Hematopoietic multipotent progenitor cell (in vitro differentiated cells): ENCODE measurements at regions not wholly inside any gene's neighbourhood (a gene's known extent, or its start where the extent isn't known, plus 50 kb on each side); places are given as distances from the start of the nearest gene placed in this dataset.
"Not testable (repeated sequence)": the region's sequence is repeated elsewhere in the genome, so short reads cannot be mapped to it uniquely, and the experiment has no call there.

Experiments used
- DNase-seq, 3 donors: peaks; one replicate each; pipeline ENCODE4 v3.0.0-alpha.2; 2011 to 2015; ENCODE audit warnings: low read depth in 2 of 3, low spot score in 2 of 3

DNA sequence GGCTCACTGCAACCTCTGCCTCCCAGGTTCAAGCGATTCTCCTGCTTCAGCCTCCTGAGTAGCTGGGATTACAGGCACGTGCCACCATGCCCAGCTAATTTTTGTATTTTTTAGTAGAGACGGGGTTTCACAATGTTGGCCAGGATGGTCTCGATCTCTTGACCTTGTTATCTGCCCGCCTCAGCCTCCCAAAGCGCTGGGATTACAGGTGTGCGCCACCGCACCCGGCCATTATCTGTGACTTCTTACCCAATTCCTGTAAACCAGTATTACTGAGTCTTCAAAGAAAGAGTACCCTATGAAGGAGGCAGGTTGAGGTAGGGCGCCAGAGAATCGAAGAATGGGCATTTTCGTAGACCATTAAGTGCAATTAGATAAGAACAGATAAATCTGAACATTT is 504.8 kb upstream of the CITED2 start:
- not testable (repeated sequence) for DNase-seq

DNA sequence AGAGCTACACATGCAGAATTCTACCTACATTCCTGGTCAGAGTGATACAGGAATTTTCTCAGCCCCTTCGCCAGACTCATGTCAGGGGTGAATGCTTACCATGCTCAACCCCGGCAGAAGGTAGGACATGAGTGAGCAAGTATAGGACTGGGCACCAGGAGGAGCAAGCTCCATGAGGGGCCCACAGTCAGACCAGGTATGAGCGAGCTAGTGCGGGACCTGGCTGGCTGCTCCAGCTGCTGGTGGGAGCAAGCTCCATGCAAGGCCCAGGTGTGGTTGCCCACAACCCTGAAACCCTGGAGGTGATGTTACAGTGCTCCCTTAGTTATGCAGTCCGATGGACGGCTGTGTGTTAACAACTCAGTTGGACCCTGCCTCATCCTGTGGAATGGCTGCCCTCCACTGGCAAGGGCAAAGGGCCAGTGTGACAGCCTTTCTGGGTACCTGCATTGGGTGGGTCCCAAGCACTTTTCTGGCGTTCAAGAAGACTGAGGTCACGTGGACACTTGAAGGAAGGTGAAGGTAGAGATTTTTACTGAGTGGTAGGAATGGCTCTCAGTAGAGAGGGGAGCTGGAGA is 503.5 kb upstream of the CITED2 start:
- DNase-seq = no peak

DNA sequence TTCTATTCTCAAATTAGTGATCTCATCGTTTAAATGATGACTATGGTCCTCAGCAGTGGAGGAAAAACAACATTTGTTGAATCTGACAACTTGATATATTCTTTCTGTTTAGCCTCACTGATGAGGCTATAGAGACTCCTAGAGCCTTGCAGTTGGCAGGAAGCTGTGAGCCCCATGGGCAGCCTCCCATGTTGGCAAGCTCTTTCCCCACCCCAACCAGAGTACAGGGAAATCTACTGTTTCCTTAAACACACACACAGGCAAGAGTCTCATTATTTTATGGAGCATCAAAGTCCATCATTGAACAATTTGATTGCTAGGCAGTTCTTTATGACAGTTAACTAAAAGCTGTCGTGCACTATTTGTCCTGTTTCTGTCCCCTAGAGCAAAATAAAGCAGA is 498.2 kb upstream of the CITED2 start:
- no peak for DNase-seq

DNA sequence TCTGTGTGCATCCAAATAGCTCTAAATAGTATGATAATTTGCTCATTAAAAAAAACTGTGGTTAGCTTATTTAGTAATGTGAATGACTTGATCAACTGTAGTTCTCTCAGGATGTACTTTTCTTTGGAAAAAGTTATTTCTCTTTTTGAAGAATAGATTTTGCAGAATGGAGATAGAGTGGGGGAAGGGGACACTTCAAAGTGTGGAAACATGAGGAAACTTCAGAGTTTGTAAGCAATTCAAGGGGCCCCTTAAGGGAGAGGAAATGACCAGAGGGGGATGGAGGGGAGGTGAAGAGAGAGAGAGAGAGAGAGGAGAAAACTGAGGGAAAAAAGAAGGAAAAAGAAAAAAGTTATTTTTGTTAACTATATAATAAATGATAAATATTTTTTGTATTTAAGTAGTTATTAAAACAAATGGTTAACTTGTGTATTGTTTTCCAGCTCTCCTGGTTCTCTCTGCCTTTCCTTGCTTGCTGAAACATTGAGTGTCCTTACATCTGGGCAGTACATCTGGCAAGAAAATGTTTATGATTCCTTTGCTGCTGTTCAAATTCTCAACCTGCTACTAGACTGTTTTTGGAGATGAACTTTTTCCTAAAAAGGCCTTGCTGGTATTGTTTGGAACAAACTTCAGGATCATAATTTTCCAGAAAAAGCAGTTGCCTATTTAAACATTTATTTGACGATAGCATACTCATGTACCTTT is 497.5 kb upstream of the CITED2 start:
- no peak for DNase-seq

DNA sequence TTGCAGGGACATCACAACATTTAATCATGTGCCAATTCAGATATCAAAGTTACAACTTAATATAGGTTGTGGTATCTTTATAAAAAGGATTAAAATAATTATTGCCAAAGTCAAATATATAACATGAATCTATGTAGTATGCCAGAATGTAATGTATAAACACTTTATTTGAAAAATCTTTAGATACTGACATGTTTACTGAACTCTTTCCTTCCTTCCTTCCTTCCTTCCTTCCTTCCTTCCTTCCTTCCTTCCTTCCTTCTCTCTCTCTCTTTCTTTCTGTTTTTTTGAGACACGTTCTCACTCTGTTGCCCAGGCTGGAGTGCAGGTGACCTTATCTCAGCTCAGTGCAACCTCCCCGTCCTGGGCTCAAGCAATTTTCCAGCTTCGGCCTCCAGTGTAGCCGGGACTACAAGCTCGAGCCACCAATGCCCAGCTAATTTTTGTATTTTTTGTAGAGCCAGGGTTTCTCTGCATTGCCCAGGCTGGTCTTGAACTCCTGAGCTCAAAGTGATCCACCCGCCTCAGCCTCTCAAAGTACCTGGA is 496.8 kb upstream of the CITED2 start:
- DNase-seq = no peak

DNA sequence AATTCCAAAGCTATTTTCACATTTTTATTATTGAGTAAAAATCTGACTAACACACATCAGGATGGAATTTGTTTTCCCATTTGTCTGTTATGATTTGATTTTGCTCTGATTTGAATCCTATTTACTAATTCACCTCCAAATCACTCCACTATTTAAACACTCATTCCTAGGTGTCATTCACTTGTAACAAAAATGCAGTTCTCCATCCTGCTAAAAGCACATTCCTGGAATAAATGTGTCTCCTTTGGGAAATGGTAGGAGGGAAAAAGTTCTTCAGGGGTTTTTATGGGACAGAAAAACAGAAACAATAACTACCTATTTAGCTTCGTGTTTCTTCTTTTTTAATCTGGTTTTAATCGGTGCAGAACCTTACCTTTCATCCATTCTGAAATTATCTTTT is 494.1 kb upstream of the CITED2 start:
- DNase-seq = no peak

DNA sequence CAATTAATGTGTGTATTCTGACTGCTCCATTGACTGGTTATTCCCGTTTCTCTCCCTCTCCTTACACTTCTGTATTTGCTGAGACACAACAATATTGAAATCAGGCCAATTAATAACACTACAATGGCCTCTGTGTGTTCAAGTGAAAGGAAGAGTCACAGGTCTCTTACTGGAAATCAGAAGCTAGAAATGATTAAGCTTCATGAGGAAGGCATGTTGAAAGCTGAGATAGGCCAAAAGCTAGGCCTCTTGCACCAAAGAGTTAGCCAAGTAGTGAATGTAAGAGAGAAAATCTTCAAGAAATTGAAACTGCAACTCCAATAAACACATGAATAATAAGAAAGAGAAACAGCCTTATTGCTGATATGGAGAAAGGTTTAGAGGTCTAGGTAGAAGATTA is 489.5 kb upstream of the CITED2 start:
- no peak for DNase-seq

DNA sequence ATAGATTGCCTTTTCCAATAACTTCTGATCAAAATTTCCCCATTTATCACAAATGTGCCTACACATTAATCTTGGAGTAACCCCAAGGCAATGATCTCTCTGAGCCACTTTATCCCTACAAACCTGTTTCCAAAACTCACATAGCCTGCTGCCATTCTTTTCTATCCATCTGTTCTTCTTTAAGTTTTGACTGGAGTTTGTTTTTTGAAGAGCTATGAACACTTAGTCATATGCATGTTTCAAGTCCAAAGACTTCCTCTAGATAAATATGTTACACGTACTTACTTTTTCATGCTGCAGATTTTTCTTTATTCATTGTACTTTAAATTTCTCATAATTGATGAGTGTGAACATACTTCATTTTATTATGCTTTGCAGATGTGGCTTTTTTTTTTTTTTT is 488.9 kb upstream of the CITED2 start:
- no peak for DNase-seq

DNA sequence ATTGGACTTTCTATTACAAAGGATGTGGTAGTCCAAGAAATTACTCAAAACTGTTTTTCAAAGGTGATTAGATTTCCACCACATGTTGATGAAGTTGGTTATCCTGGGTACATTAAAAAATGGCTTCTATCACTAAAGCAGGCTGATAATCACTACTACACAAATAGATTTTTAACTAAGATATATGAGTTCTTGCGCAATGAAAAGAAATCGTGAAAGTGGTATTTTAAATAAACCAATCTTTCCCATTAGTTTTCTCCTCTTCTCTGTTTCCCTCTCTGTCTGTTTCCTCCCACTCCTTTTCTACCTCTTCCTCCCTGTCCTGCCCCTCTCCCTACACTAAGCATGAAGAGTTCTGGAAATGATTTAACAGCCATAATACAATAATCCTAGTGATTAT is 487.9 kb upstream of the CITED2 start:
- no peak for DNase-seq

DNA sequence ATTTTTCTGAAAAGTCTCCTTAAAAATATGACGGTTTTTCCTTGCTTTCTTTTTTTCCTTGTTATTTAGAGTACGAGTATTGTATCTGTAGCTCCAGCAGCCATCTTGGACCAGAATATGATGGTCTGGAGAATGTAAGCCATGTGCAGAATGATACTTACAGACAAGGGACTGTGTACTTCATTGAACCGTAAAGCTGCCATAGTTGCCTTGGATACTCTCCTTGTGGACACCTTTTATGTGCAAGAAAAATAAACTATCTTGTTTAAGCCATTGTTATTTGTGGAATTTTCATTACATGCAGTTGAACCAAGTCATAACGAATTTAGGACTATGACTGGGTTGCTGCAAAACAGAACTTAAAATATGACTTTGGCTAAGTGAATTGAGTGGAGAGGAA is 485.8 kb upstream of the CITED2 start:
- DNase-seq = no peak

DNA sequence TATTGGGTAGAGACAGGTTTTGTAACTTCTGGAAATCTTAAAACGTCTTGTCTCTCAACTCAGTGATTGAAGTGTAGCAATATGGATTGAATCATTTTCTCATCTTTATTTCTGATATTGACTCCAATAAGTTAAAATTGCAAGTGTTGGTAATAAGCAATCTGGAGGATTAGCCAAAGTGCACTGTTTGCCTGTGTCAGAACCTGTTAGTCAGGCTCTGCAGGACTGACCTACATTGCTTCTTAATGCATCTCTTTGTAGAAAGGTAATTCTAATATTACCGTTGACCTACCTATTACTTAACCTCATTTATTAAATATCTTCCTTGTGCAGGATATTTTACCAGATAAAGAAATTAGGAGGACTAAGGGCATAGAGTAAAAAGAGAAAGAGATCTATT is 484.0 kb upstream of the CITED2 start:
- no peak for DNase-seq

DNA sequence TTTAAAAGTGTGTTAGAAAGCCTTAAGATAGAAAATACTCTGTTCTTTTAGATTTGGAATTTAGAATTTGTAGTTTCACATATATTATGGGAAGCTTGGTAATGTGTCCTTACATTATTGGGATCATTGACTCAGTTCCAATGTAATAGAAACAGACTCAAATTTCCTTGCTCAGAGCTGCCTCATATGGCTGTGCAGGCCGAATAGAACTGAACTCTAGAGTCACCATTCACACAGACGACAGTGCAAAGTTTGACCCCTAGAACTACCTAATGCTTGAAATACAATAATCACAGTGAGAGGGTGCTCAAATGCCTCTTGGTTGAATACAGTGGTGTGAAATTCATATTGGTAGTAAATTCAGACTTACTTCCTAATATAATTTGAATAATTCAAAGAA is 482.7 kb upstream of the CITED2 start:
- DNase-seq = no peak

DNA sequence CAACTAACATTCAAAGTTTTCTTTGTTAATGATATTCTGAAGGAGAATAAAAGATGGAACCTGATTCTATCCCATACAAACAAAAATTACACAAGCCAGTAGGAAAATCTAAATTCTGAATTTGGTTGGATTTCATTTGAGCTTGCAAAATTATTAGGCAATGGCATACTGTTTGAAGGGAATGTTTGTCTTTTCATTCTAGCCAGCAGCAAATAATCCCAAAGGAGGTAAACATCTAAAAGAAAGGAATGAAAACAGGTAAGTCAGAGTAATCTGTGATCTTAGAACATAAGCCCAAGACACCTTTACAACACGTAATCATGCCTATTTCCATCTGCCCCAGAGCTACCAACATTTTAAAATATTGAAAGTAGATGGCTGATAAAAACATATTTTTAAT is 482.1 kb upstream of the CITED2 start:
- DNase-seq = no peak

DNA sequence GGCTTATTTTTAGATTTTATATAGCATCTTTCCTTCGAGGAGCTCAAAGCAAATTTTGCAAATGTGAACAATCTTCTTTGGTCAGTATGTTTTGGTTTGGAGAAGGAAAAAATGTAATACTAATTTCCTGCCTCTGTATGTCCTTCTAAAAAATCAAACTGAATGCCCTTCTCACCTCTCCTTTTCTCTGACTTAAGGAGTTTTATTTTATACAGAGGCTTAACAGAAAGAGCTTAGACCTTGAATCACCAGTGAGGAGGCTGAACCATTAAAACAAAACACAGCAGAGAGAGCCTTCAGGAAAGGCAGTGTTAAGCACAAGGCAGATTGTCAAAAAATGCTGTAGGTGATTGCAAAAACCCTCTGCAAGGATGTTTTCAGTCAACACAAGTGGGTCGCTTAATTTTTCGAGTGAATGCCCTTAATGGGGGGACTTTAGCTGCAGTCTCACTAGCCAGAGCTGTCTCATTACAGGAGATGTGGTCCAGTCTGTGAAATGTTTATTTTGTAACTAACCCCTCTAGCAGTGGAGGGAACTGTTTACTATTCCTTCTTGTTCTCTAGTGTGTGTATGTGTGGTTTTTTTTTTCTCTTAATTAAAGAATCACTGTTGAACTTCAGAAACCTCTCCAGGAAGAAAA is 481.3 kb upstream of the CITED2 start:
- DNase-seq = no peak

DNA sequence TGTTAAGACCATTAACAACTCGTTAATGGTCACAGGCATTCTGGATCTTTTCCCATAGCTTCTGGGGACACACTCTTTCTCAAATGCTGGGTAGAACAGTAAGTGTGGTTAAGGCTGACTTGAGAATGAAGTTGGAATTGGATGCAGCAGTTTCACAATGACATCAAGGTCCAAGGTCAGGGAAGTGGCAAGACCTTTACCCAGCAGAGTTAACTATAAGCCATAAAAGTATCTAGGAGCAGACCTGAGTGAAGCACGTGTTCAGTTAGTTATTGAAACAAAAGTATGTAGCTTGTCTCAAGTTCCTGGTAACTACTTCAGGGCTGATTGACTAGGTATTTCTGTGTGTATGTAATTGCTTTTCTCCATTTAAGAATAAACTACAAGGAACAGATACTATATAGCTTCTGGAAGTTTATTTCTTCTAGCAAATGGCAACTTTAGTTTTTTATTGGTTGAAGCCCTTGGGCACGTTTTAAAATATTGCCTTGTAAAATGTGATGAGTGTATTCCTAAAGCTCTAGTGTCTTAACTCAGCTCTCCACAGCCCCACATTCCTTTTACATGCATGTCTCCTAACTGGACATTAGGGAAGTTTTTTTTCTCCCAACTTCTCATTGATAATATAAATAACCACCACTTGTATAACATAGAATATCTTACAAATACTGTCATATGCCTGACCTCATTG is 479.0 kb upstream of the CITED2 start:
- no peak for DNase-seq

DNA sequence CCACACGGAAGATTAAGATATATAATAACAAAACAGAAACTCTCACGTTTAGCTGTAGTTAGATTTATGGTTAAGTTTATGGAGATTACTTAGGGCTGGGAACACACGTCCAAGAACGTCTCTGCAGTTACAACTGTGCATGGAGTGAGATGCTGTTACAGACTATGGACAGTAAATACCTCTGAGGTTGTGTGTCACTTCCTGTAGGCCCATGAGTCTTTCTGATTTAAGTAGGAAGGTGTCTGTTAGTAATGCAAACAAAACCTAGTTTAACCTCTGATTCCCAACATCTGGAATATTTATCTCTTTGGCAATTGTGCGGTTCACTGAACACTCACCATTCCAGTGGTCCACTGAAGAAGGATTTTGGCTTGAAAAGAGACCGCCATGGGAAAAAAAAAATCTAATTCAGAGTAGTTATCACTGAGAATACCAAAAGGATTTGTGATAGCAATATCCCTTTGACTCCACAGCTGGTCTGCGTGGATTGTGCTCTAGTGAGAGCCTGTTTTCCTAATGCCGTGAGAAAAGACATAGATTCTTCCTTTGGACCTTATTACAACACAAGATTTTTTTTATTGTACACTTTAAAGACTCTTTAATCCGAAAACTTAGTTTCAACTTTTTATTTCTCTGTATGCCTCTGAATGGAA is 478.2 kb upstream of the CITED2 start:
- no peak for DNase-seq

DNA sequence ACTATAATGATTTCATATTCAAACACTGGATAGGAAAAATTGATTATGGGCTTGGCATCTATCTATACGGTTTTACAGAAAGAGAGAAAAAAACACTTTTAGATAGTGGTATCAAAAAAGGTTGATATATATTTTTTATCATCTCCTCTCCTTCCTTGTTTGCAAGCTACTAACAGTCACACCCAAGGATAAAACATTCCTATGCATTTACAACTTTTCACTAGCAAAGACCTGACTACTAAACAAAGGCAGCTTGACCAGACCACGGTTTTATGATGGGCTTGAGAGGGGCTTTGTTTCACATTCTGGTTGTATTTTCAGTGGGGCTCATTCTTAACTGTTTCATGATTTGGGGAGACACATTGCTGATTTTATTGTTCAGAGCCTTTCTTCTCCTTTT is 477.6 kb upstream of the CITED2 start:
- no peak for DNase-seq

DNA sequence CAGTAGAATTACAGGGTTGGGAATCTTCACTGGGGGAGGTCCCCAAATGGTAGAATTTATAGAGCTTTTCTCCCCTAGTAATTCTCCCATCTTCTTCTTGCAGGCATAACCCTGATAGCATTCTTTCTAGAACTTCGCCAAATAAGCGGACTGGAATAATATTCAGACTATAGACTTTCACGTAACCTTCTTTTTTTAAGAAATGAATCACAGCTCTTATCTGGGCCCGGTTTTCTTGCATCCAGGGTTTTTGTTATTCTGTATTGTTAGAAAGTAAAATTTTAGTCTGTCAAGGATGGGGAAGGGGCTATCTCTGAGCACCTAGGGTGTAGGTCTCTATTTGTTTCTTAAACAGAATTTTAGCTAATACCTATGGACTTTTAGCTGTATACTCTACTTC is 476.8 kb upstream of the CITED2 start:
- no peak for DNase-seq

DNA sequence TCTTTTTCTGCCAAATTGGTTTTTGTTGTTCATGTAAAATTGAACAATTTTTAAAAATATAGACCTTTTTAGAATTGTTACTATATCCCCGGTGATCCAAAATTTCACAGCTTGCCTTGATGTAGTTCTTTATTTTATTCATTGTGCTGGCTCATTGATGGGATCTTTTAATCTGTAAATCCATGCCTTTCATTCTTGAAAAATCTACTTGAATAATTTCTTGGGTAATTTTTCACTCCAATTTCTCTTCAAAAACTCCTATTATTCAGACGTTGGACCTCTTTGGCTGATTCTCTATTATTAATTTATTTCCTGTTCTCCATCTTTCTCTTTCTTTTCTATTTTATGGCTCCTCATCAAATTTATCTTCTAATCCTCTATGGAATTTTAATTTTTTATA is 476.1 kb upstream of the CITED2 start:
- DNase-seq = no peak

DNA sequence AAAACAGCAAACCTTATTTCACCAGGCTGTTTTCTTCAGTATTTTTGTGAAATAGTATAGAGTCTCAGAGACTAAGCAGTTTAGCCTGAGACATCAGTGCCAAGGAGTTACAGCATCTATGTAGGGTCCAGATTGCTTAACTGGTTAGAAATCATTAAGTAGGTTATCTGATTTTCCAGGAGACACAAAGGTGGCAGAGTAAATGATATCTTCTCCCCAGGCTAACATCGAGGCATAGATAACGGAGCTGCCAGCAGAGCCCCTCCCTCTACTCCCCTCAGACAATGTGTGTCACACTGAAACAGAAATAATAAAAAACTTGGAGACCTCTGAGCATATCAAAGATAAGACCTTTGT is 473.0 kb upstream of the CITED2 start:
- no peak for DNase-seq
